ENCODE measurements at regions not wholly inside any gene's neighbourhood (a gene's known extent, or its start where the extent isn't known, plus 50 kb on each side); places are given as distances from the start of the nearest gene placed in this dataset.

DNA sequence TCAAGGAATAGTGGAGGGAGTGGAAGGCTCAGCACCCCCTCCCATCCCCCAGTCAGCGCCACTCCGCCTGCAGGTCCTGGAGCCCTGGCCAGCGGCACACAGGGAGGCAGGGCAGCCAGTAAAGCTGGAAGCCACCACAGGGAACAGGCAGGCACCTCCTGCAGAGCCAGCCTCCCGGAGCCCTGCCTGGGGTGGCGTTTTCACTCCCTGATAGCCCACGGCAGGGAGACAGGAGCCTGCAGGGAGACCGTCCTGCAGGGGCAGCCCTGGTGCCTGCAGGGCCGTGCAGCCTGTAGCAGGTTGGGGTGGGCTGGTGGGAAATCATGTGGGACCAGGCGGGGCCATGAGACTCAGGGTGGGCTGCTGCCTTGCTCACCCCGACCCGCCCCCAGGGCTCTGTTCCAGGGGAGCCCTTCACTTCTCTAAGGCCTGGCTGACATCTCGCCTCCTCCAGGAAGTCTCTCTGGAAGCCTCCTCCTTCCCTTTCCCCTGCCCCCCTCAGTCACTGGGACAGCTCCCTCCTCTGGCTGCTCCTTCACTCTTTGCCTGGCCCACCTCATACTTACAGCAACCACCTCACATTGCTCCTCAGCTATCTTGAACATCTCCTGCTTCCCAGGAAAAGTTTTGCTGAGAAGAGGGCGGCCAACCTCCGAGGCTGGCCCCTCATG, 221.0 kb downstream of the GLI2 start:
- no peak for DNase-seq

DNA sequence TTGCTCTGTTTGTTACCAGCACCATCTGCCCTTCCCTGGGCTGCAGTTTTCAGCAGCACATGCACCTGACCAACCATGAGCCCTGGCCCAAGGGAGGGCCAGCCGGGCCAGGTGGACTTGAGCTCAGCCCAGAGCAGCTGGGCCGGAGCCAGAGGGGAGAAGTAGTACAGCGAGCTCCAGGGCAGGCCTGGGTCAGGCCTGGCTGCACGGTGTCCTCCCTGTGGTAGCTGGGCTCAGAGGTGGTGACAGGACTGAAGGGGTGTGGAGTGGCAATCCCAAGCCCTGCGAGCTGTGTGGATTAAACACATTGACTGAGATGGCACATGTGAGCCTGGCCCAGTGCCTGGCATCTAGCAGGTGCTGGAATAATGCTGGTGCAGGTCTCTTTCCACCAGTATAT, 222.2 kb downstream of the GLI2 start:
- DNase-seq, result no peak

DNA sequence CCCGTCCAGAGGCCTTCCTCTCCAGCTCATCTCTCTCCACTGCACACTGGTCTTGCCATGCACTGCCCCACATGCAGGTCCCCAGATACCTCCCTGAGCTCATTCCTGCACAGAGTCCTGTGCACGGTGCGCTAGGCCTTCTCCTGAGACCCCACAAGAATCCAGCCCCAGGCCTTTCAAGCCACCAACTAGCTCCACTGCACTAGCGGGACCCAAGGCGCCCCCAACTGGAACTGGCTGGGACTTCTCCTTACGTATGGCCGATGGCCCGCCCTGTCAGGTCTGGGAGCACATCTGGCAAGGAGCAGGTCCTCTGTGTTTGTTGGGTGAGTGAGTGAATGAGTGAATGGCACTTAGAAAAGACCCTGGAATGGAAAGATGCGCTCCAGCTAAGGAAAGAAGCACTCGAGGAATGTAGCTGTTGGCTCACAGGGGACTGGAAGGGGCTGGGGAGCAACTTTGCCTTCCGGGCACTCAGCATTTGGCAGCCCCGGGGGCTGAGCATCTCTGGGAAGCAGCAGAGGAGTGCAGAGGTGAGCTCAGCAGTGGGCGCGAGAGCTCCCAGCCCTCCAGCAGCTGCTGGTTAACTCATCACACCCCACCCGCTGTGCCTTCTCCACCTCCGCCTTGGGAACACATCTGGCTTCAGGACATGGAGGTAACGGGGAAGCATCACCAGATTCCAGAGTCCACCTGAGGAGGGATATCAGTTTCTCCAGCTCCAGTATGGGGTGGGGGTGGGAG, 223.1 kb downstream of the GLI2 start:
- peak; percentile 21 for DNase-seq

DNA sequence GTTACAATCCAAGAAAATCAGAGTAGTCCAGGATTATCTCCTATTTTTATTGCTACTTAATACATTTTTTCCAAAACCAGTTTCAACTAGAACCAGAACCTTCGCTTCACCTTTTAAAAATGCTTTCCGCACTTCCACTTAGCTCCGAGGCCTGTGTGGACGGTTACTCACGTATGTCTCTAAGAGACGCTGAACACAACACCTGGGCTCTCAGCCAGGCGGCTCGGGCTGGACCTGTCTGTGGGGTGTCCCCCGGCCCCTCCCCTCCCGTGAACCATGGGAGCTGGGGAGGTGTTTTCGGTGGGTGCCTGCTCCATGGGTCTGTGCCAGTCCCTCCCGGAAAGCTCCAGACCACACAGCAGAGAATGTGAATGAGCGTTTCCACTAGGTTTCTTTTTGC, 223.8 kb downstream of the GLI2 start:
- DNase-seq, result peak; percentile 76

DNA sequence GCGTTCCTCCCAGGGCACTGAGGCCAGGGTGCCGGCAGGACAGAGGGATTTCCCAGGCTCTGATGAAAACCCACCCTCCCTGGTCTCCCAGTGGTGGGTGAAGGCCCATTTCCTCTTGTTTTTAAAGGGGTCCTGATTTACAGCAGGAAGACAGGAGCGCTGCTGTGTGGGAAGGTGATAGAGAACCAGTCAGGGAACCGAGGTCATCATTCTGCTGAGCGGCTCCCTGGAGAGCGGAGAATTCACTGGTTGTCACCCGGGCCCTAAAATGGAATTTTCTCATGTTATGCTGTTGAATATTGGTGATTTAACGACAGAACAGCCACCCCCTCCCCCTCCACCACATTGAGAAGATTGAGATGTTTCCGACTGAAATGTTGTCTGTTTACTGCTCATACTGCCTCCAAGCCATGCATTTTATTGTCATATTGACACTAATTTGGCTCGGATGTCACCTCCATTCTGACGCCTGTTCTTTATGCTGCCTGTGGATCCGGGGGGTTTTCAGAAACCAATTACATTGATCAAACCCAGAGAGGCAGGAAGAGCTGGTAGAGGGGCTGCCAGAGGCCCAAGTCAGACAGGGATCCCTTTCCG, 225.2 kb downstream of the GLI2 start:
- no peak for DNase-seq

DNA sequence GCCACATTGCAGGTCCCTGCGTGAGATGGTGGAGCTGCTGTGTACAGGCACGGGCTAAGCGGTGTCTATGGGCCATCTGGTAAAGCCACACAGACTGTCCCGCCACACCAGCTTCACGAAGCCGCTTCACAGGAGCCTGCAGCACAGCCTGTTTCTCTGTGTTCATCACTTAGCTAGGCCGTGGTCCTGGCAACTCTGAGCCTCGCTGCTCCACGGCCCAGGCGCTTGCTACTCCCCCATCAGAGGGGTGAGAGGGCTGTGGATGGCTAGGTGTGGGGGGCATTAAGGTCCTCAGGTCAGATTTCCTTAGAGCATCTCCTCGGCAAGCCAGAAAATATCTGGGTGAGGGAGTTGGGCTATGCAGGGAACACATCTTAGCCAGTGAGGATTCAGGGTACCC, 225.7 kb downstream of the GLI2 start:
- no peak for DNase-seq

DNA sequence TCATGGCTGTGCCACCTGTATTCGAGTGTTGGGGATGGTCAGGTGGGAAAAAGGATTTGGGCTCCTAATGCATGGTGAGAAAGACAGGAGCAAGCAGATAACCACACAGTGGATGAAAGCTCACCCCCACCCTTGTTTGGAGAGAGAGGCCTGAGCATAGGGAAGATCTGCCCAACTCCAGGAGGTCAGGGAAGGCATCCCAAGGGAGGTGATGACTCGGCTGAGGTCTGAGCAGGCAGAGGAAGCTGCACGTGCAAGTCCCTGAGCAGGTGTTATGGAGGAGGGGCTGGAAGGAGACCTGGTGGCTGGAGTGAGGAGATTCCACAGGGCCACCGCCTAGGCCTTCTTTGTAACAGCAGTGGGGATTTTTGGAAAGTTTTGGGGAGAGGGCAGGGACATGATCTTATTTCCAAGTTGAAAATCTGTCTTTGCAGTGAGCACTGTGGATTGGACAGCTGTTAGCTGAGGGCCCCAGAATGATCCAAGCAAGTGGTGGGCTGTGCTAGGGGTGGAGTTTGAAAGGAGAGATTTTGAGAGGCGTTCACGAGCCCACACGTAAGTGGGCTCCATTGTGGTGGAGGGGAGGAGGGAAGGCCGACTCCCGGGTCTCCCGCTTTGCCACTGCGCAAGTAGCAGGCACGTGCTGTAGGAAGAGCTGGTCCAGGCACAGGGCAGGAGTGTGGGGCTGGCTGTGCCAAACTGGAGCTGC, 228.5 kb downstream of the GLI2 start:
- no peak for DNase-seq

DNA sequence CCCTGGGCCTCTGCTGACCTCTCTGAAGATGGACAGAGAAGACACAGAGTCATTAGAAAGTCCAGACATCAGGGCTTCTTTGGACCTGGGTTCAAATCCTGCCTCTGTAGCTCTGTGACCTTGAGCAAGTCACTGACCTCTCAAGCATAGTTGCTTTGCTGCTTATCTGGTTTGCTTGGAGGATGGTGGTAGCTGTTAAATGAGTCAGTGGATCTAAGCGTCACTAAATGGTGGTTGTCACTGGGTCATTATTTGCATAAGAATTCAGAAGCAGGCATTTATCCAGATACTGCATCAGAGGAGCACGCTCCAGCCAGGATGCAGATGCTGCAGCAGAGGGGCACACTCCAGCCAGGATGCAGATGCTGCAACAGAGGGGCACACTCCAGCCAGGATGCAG, 229.2 kb downstream of the GLI2 start:
- no peak for DNase-seq

DNA sequence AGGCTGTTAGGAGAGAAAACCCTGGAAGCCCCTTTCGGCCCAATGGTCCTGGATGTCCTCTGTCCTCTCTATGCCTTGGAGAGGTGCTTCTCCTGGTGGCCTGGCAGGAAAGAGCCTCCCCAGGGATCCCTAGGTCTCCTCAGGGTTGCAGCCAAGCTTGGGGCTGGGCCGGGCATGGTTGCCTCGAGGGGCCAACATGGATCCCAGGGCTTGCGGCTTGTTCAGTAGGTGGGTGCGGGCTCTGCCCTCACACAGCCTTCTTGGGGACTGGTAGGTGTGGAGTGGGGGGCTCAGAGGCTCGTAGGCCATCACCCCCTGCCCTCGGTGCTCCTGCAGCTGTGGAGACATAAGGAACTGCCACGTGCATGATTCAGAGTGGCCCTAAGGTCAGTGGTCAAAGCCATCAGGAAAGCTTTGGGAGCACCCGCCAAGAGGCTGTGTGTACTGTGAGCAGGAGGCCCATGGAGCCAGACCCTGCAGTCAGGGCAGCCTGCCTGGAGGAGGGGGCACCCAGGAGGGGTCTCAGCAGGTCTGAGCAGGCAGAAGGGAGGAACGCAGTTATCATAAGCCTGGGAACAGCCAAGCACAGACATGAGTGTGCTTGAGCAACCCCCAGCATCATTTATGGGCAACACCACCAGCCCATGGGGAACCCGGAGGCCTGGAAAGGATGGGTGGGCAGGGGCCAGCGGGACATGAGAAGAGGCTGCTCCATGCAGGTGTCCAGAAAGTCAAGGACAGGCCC, 231.0 kb downstream of the GLI2 start:
- DNase-seq, result no peak

DNA sequence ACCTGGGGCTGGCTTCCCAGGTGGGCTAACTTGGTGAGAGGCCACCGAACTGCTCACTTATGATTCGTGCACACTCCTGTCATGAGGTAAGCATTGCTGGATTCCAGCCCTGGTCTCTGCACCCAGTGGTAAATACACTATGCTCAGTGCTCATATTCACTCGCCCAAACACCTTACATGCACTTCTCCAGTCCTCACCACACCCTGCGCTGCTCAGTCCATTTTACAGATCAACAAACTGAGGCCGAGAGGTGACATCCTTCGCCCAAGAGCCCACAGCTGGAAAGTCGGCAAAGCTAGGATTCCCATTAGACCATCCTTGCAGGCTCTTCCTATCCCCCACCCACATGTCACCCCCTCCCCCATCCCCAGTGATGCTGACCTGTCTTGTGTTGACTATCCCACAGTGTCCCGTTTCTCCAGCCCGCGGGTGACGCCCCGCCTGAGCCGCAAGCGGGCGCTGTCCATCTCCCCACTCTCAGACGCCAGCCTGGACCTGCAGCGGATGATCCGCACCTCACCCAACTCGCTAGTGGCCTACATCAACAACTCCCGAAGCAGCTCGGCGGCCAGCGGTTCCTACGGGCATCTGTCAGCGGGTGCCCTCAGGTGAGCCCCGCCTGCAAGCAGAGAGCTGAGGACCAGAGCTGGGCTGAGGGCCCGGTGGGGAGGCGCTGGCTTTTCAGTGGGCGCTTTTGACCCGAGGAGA, 232.8 kb downstream of the GLI2 start:
- DNase-seq, result no peak

DNA sequence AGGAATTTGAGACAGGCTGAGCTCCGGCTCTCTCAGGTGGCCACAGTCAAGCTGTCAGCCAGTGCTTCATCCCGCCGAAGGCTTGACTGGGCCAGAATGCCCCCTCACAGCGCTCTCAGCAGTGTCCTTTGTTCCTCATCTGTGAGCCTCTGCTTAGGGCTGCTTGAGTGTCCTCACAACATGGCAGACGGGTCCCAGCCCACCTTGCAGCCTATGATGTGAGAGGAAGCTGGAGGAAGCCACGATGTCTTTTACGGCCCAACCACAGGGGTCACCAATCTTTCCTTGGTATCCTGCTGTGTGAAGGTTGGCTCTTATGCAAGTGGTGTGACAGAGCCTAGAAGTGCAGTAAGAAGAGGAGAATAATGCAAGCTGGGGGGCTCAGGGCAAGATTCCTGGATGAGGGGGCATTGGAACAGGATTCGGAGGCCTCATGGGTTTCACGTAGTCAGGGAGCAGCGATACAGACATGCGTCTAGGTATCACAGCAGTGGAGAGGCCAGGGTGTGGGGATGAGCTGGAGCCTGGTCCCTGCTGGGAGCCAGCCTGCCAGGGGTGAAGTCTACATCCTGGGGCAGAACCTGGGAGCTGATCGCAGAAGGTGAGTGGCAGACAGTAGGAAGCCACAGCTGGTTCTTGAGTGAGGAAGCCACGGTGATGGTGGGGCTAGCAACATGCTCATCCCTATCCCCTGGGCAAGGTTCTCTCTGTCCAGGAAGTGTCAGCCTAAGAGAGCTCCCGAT, 234.1 kb downstream of the GLI2 start:
- no peak for DNase-seq

DNA sequence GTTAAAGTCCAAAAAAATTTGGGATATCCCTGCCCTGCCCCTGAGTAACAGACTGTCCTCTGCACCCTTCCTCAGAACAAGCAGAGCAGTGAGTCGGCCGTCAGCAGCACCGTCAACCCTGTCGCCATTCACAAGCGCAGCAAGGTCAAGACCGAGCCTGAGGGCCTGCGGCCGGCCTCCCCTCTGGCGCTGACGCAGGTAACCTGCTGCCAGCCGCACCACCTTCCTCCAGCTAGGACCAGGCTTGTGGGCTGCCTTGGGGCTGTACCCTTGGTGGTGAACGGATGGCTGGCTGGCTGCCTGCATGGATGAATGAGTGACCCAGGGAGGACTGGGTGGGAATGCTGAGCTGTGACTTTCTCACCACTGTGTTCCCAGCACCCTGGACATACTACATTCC, 236.2 kb downstream of the GLI2 start:
- no peak for DNase-seq

DNA sequence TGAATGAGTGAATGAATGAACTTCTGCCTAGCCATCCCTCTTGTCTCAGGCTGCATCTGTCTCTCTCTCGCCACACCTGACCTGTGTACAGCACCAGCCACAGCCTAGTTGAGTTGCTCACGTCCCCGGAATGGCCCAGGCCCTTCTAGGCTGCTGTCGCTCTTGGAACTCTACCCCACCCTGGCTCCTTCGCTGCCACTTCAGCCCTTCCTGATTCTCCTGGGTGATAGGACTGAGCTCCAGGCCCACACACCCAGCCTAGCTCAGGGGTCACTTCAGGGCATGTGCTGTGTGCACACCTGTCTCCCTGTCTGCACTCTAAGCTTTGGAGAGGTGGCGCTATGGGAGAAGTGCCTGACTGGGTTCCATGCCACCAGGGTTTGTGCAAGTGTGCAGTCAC, 236.6 kb downstream of the GLI2 start:
- DNase-seq, result no peak

DNA sequence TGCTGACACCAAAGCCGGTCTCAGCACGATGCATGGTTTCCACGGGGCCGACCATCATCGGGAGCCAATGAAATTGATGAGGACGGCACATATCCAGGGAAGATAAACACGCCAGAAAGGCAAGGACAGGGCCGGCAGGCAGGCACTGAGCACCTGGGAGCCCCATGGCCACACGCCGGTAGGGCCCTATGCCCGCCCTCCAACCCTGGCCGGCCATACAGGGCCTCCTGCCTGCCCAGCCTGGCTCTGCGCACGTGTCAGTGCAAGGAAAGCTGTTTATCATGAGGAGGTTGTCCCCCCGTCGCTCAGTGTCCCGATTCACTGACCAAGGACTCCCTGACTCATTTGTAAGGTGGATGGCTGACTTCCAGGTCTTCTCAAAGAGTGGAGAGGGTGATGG, 237.5 kb downstream of the GLI2 start:
- DNase-seq, result no peak

DNA sequence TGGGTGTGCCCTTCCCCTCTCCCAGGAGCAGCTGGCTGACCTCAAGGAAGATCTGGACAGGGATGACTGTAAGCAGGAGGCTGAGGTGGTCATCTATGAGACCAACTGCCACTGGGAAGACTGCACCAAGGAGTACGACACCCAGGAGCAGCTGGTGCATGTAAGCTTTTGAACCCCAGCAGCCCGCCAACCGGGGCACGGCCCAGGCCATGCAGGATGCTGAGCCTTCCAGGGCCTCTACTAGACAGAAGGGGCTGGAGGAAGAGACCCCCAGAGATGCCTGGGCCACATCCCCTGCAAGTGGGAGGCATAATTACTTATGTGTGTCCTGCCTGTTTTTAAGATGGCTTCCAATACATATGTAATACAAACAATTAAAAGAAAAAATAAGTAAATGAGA, 239.3 kb downstream of the GLI2 start:
- no peak for DNase-seq

DNA sequence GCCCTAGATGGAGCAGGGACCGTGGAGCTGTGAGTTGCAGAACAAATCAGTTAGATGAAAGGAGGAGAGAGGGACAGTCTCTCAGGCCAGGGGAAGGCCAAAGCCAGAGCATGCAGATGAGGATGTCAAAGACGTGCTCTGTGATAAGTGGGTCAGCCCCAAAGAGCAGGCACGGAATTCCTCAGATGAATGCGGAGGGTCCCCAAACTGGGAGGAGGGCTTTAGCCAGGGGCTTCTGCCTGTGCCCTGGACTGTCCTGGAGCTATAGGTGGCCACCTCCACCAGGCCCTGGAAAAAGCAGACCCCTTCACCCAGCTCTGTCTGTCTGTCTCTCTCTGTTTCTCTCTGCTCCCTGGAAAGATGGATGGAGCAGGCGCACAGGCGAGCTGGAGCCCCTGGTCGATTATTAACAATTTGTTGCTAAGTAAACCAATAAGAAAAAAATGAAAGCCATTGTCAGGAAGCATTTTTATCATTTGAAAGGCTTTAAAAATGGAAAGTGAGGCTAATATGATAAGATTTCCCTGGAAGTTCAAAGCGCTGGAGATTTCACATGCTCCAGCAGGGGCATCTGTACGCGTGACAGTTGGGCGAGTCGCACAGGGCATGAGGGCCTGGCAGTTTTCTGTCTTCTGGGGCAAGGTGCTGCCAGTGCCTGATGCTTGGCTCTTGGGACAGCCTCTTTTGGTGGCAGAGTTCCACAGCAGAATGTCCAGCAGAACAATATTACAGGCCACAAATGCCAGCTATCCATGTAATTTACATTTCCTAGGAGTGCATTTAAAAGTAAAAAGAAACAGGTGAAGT, 241.0 kb downstream of the GLI2 start:
- DNase-seq, result no peak

DNA sequence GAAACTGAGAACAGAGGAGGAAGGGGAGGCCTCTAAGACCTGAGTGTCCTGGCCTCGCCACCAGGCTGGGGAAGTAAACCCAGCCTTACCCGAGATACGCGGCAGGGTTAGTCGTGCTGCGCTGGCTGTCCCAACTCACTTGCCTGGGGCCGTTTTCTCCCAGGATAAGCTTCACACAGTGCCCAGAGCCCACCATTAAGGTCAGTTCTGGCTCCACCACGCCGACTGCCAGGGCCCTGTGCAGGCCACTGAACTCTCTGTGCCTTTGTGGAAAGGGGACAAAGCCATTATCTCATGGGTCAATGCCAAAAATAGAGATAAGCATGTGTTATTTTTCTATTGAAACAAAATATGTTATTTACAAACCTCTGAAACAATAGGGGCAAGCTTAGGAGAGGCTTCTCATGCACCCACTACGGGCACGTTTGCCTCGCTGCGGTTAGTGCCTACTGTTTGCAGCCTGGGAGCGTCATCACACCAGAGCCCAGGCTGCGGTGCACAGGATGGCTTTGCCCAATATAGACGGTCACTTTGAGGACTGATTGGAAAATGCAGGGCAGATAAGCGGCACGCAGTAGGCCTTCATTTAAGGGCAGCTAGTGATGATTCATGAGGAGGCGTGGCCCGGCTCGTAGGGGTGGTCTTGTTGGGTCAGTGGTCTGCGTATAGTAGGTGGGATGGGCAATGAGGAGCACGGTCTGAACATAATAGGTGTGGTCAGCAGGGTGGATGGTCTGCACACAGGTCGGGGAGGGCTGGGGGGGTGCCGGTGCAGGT, 242.1 kb downstream of the GLI2 start:
- no peak for DNase-seq

DNA sequence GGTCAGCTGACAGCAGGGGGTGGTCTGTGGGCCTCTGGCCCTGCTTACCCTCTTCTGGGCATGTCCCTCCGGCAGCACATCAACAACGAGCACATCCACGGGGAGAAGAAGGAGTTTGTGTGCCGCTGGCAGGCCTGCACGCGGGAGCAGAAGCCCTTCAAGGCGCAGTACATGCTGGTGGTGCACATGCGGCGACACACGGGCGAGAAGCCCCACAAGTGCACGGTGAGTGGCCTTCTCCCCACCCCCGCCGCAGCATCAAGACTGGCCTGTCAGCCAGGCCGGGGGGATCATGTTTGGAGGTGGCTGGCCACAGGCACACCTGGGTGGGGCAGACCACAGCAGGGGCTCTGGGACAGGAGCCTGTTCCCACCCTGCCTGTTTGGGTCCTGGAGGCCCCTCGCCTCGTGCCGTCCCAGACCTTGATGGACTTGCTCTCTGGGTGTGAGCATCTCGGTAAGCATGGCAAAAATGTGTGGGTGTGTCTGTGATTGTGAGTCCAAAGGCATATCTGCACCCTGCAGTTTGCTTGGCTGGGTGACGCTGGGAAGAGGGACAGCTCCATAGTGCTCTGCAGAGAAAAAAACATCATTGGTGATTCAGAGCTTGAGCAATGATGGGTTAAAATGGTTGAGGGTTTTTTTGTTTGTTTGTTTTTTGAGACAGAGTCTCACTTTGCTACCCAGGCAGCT, 242.8 kb downstream of the GLI2 start:
- no peak for DNase-seq

DNA sequence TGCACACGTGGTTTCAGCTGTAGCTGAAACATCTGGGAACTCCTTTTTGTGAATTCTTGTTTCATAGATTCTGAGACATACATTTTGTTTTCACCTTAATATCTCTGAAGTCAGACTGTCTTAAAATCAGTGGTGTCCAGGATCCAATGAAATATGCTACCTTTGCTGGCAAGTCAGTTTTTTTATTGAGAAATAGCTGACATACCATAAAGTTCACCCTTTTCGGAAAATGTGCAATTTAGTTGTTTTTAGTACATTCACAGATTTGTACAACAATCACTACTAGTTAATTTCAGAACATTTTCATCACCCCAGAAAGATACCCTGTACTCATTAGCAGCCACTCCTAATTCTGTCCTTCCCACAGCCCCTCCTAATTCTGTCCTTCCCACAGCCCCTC, 243.7 kb downstream of the GLI2 start:
- DNase-seq, result no peak
